ENCODE measurements at regions not wholly inside any gene's neighbourhood (a gene's known extent, or its start where the extent isn't known, plus 50 kb on each side); places are given as distances from the start of the nearest gene placed in this dataset.

DNA sequence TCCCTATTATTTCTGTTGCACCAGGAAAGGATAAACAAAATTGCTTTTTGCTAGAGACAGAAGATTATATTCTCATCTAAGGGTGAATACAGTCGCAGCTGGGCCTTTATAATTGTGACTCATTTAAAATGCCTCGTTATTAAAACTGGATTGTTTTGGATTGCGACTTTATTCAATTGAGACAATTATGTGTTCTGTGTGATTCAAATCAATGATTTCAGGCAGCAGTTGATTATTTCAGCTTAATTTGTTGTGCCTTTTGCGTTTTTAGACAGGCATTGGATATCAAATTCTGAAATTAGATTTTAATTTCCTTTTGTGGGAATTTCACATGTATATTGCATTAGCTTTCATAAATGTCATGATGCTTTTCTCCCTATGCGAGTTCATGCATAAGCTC, 778.1 kb upstream of the SOX11 start:
- DNase-seq (ENCODE audit: low spot score in 2 of 2) = no peak
- intact Hi-C loops (cut with DNase I; ENCODE audit: low total_unique reads) = no loop called here
- TF ChIP-seq POLR2AphosphoS5 (IDR thresholded peaks at IDR 0.05) = no peak
- TF ChIP-seq, protein P1, sequence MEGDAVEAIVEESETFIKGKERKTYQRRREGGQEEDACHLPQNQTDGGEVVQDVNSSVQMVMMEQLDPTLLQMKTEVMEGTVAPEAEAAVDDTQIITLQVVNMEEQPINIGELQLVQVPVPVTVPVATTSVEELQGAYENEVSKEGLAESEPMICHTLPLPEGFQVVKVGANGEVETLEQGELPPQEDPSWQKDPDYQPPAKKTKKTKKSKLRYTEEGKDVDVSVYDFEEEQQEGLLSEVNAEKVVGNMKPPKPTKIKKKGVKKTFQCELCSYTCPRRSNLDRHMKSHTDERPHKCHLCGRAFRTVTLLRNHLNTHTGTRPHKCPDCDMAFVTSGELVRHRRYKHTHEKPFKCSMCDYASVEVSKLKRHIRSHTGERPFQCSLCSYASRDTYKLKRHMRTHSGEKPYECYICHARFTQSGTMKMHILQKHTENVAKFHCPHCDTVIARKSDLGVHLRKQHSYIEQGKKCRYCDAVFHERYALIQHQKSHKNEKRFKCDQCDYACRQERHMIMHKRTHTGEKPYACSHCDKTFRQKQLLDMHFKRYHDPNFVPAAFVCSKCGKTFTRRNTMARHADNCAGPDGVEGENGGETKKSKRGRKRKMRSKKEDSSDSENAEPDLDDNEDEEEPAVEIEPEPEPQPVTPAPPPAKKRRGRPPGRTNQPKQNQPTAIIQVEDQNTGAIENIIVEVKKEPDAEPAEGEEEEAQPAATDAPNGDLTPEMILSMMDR (IDR thresholded peaks at IDR 0.05) = no peak
- H3K4me1 ChIP-seq = no peaks in the 10 kb centered on the region
- no peaks in the 10 kb centered on the region for H3K9me3 ChIP-seq
- no peak overlapping the region for H3K27ac ChIP-seq
- no peaks in the 10 kb centered on the region for H3K27me3 ChIP-seq
- H3K4me3 ChIP-seq = no peak overlapping the region
- no peaks in the 10 kb centered on the region for H3K36me3 ChIP-seq

DNA sequence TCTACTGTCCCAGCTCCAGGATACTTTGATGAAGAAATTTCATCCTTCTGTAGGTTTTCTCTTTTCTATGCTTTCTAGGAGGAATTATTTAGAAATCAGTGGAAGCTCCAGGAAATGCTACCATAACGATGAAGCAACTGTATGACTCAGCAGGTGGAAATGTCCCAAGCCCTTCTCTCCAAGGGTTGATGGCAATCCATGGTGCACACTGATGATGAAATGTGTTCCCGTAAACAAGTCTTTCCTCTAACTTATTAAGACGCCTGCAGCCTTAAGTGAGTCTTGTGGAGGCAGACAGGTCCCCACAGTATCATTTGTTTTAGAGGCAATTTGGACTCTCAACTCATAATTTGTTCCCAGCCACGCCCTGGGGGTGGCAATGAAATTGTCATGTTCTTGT, 777.6 kb upstream of the SOX11 start:
- no peaks in the 10 kb centered on the region for H3K36me3 ChIP-seq

DNA sequence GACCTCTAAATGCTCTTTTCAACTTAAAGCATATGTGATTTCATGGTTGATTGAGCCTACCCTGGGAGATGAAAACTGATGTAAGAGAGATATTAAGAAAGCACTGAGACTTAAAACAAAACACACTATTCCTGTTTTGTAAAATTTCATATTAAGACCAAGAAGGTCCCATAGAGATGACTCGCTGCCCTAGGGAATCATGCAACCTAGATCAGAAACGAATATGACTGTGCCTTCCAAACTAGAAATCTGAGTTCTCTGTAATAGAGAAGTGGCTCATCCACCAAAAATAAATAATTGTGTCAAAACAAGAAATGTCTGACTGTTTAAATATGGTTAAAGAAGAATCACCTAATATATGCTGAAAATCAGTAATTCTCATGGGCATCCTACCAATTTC, 776.8 kb upstream of the SOX11 start:
- intact Hi-C loops (cut with DNase I; ENCODE audit: low total_unique reads) = no loop called here
- H3K36me3 ChIP-seq = no peaks in the 10 kb centered on the region
- no peak for DNase-seq (ENCODE audit: low spot score in 2 of 2)
- no peak overlapping the region for H3K27ac ChIP-seq
- H3K9me3 ChIP-seq = no peaks in the 10 kb centered on the region
- no peaks in the 10 kb centered on the region for H3K27me3 ChIP-seq
- TF ChIP-seq, protein P1 (IDR thresholded peaks at IDR 0.05) = no peak
- TF ChIP-seq POLR2A (IDR thresholded peaks at IDR 0.05) (no peak), POLR2AphosphoS5 (IDR thresholded peaks at IDR 0.05) (no peak)
- no peak overlapping the region for H3K4me3 ChIP-seq
- H3K4me1 ChIP-seq = no peaks in the 10 kb centered on the region

More for the DNA sequence above, 777.6 kb upstream of the SOX11 start:
- Histone ChIP-seq H3K27me3 (no peaks in the 10 kb centered on the region), H3K4me1 (no peaks in the 10 kb centered on the region), H3K4me3 (no peak overlapping the region), H3K27ac (no peak overlapping the region), H3K9me3 (no peaks in the 10 kb centered on the region)
- intact Hi-C loops (cut with DNase I; ENCODE audit: low total_unique reads) = no loop called here
- TF ChIP-seq POLR2A (IDR thresholded peaks at IDR 0.05) (no peak), POLR2AphosphoS5 (IDR thresholded peaks at IDR 0.05) (no peak)
- TF ChIP-seq, protein P1 (IDR thresholded peaks at IDR 0.05) = no peak
- no peak for DNase-seq (ENCODE audit: low spot score in 2 of 2)

DNA sequence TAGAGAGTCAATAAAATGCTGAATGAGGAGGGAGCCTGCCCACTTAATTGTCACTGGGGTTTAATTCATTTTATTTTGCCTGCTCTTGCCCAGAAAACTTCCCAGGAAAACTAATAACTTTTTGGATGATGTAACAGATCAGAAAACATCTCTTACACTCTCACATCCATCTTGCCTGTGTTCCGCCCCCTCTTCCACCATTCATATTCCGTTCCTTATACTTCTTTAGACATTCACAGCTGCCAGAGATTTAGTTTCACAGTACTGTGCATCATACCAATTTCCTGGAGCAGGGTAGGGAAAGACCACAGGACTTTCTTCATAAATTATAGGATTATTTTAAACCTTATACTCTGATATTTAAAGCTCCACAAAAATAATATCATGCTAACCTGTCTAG, 776.1 kb upstream of the SOX11 start:
- intact Hi-C loops (cut with DNase I; ENCODE audit: low total_unique reads) = no loop called here

DNA sequence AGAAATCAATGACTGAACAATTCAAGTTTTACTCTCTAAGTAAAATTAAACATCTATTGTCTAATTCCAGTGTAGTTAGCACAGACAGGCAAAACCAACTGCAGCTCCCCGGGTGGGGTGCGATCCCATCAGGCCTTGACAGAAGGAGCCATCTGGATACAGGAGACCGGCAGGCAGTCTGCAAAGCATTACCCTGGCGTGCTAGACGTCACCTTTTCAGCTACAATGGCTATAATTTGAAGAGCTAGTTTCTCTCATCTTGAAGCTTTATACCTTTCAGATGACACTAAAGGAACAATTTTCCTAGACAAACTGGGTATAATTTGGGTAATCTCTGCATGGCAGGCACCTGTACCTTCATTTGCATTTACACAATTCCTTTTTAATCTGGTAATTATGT, 761.5 kb upstream of the SOX11 start:
- Histone ChIP-seq H3K27me3 (no peaks in the 10 kb centered on the region), H3K27ac (no peak overlapping the region), H3K4me1 (no peaks in the 10 kb centered on the region), H3K36me3 (no peaks in the 10 kb centered on the region), H3K9me3 (no peaks in the 10 kb centered on the region), H3K4me3 (no peak overlapping the region)
- DNase-seq (ENCODE audit: low spot score in 2 of 2) = no peak
- TF ChIP-seq POLR2A (IDR thresholded peaks at IDR 0.05) (no peak), POLR2AphosphoS5 (IDR thresholded peaks at IDR 0.05) (no peak)
- TF ChIP-seq, protein P1 (IDR thresholded peaks at IDR 0.05) = no peak
- intact Hi-C loops (cut with DNase I; ENCODE audit: low total_unique reads) = no loop called here

More for the DNA sequence above, 776.1 kb upstream of the SOX11 start:
- Histone ChIP-seq H3K9me3 (no peaks in the 10 kb centered on the region), H3K4me3 (no peak overlapping the region), H3K36me3 (no peaks in the 10 kb centered on the region), H3K27me3 (no peaks in the 10 kb centered on the region), H3K27ac (no peak overlapping the region), H3K4me1 (no peaks in the 10 kb centered on the region)
- DNase-seq (ENCODE audit: low spot score in 2 of 2) = no peak
- TF ChIP-seq POLR2A (IDR thresholded peaks at IDR 0.05) = no peak
- TF ChIP-seq, protein P1 (IDR thresholded peaks at IDR 0.05) = no peak
- TF ChIP-seq POLR2AphosphoS5 (IDR thresholded peaks at IDR 0.05) = no peak

All from breast epithelium (tissue), 4 donors.